ENCODE measurements at regions not wholly inside any gene's neighbourhood (a gene's known extent, or its start where the extent isn't known, plus 50 kb on each side); places are given as distances from the start of the nearest gene placed in this dataset.

DNA sequence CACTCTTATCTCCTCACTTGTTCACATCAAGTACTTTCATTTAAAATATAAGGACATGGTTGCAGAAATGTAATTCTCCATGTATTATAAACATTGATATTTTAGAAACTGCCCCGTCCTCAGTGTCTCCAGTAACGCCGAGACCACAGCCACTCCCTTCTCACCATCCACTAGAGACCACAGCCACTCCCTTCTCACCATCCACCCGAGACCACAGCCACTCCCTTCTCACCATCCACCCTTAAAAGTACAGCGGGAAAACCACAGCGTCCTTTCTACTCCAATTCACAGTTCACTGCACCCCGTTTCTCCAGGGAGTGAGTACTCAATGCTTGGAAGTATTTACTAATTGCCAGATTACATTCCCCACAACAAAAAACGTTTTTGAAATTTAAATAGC, 1452.2 kb upstream of the ACVR2A start:
- H3K4me3 ChIP-seq (ENCODE audit: low read length) = no peak overlapping the region
- H3K9me3 ChIP-seq (ENCODE audit: control insufficient read depth in 1 of 2, insufficient read depth in 1 of 2, low read length in 2 of 2) = peaks cover 0 to 12% of the 10 kb centered on the region in 2 experiments
- H3K27me3 ChIP-seq (ENCODE audit: control insufficient read depth in 1 of 2, insufficient read depth in 2 of 2, low read length in 2 of 2) = no peaks in the 10 kb centered on the region
- H3K36me3 ChIP-seq (ENCODE audit: insufficient read depth, low read length) = no peaks in the 10 kb centered on the region
- Mint-ChIP-seq H3K9me3 (no peaks in the 10 kb centered on the region), H3K27me3 (no peaks in the 10 kb centered on the region), H3K4me3 (no peak overlapping the region), H3K36me3 (ENCODE audit: low read depth) (no peaks in the 10 kb centered on the region), H3K4me1 (ENCODE audit: low read depth) (no peaks in the 10 kb centered on the region), H3K27ac (no peak overlapping the region)
- intact Hi-C loops (cut with DNase I, micrococcal nuclease) = no loop called here
- no peak for ATAC-seq (ENCODE audit: poor library complexity)
- no peaks in the 10 kb centered on the region for H3K4me1 ChIP-seq (ENCODE audit: insufficient read depth, low read length)
- ChIA-PET CTCF (no interaction called here), POLR2A (no interaction called here)
- TF ChIP-seq CTCF (IDR thresholded peaks at IDR 0.05) = no peak
- peak in 2 of 14 experiments; percentile 9 to 25 for DNase-seq
- H3K27ac ChIP-seq (ENCODE audit: low read depth in 1 of 2, low read length in 2 of 2) = no peak overlapping the region

DNA sequence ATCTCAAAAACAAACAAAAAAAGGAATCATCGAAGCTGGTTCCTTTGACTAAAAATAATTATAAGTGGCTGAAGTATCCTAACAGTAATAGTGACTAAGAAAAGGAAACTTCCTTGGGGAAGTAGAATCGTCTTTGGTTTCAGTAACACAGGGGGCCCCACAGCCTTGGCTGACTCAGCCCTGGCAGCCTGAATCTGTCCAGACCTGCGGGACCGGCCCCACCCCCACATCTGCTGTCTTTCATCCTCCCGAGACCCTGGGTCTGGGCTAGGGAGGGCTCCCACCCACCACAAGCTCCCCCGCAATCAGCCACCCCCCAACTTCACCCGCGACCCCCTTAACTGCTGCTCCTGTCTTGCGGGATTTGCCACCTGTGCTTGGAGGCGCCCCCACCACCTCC, 1452.6 kb upstream of the ACVR2A start:
- no peaks in the 10 kb centered on the region for H3K27me3 ChIP-seq (ENCODE audit: control insufficient read depth in 1 of 2, insufficient read depth in 2 of 2, low read length in 2 of 2)
- H3K4me1 ChIP-seq (ENCODE audit: insufficient read depth, low read length) = no peaks in the 10 kb centered on the region
- no peak for TF ChIP-seq CTCF (IDR thresholded peaks at IDR 0.05)
- CTCF ChIA-PET = no interaction called here
- no peak overlapping the region for H3K4me3 Mint-ChIP-seq
- H3K27ac Mint-ChIP-seq = no peak overlapping the region
- no peak overlapping the region for H3K27ac ChIP-seq (ENCODE audit: low read depth in 1 of 2, low read length in 2 of 2)
- peak in 1 of 14 experiments; percentile 5 for DNase-seq
- ATAC-seq (ENCODE audit: poor library complexity) = no peak
- no peak overlapping the region for H3K4me3 ChIP-seq (ENCODE audit: low read length)
- intact Hi-C loops (cut with DNase I, micrococcal nuclease) = no loop called here
- no peaks in the 10 kb centered on the region for H3K36me3 ChIP-seq (ENCODE audit: insufficient read depth, low read length)
- no peaks in the 10 kb centered on the region for H3K36me3 Mint-ChIP-seq (ENCODE audit: low read depth)
- H3K4me1 Mint-ChIP-seq (ENCODE audit: low read depth) = no peaks in the 10 kb centered on the region
- H3K27me3 Mint-ChIP-seq = no peaks in the 10 kb centered on the region
- POLR2A ChIA-PET = no interaction called here
- H3K9me3 ChIP-seq (ENCODE audit: control insufficient read depth in 1 of 2, insufficient read depth in 1 of 2, low read length in 2 of 2) = peaks cover 0 to 12% of the 10 kb centered on the region in 2 experiments
- H3K9me3 Mint-ChIP-seq = no peaks in the 10 kb centered on the region

GRCh38 chr2:146388757-146389156, 1456.1 kb upstream of the ACVR2A start:
- H3K36me3 ChIP-seq (ENCODE audit: insufficient read depth, low read length) = no peaks in the 10 kb centered on the region
- DNase-seq (no peak), ATAC-seq (ENCODE audit: poor library complexity) (no peak)
- Mint-ChIP-seq H3K36me3 (ENCODE audit: low read depth) (no peaks in the 10 kb centered on the region), H3K4me3 (no peak overlapping the region), H3K4me1 (ENCODE audit: low read depth) (no peaks in the 10 kb centered on the region), H3K27me3 (no peaks in the 10 kb centered on the region), H3K9me3 (no peaks in the 10 kb centered on the region), H3K27ac (no peak overlapping the region)
- no peaks in the 10 kb centered on the region for H3K27me3 ChIP-seq (ENCODE audit: control insufficient read depth in 1 of 2, insufficient read depth in 2 of 2, low read length in 2 of 2)
- no peaks in the 10 kb centered on the region for H3K4me1 ChIP-seq (ENCODE audit: insufficient read depth, low read length)
- CTCF ChIA-PET = no interaction called here
- intact Hi-C loops (cut with DNase I, micrococcal nuclease) = no loop called here
- no peak overlapping the region for H3K4me3 ChIP-seq (ENCODE audit: low read length)
- no peak for TF ChIP-seq CTCF (IDR thresholded peaks at IDR 0.05)
- POLR2A ChIA-PET = no interaction called here
- H3K9me3 ChIP-seq (ENCODE audit: control insufficient read depth in 1 of 2, insufficient read depth in 1 of 2, low read length in 2 of 2) = peaks cover 0 to 12% of the 10 kb centered on the region in 2 experiments
- H3K27ac ChIP-seq (ENCODE audit: low read depth in 1 of 2, low read length in 2 of 2) = no peak overlapping the region
